IMR-90 (cell line): ENCODE measurements at regions not wholly inside any gene's neighbourhood (a gene's known extent, or its start where the extent isn't known, plus 50 kb on each side); places are given as distances from the start of the nearest gene placed in this dataset.

Experiments
- ATAC-seq: fragments of 200-7000 bp; cut with Tn5 transposase; 2 replicates; pipeline ENCODE4 v1.9.1; 2020; ENCODE audit warnings: low read depth, mild to moderate bottlenecking, moderate library complexity
- BruUV-seq: library from RNA; stranded (reverse); fragments of 400-500 nt; replicated peaks from 2 replicates; lab custom pipeline; 2021; lab: Mats Ljungman, UMichigan
- CTCF ChIA-PET: fragments of 300-600 bp; formaldehyde crosslinking; extraction: SDS; loops from one replicate; lab custom pipeline; 2021; ENCODE audit warnings: antibody characterized with exemption; lab: Yijun Ruan, JAX
- POLR2A ChIA-PET: fragments of 300-600 bp; sonication (Branson Sonifier 250); formaldehyde crosslinking; loops from one replicate; lab custom pipeline; 2022; ENCODE audit warnings: antibody characterized with exemption; ENCODE audit not compliant: unreplicated experiment; lab: Charles Lee
- DNase-seq: peaks from one replicate; pipeline ENCODE4 v3.0.0; 2013
- H2AFZ ChIP-seq: replicated peaks from 2 replicates; pipeline ENCODE3; 2013; ENCODE audit warnings: low read length, mild to moderate bottlenecking; ENCODE audit not compliant: poor library complexity
- H2AK5ac ChIP-seq: 2 replicates; pipeline ENCODE4 v1.6.1; 2013; ENCODE audit warnings: low read depth, low read length, inconsistent platforms
- H2AK9ac ChIP-seq: replicated peaks from 2 replicates; pipeline ENCODE3; 2013; ENCODE audit warnings: mild to moderate bottlenecking, low read depth, low read length, moderate library complexity; ENCODE audit not compliant: poor library complexity
- H2BK120ac ChIP-seq: 2 replicates; pipeline ENCODE4 v1.6.1; 2013; ENCODE audit warnings: low read depth, low read length, inconsistent platforms
- H2BK15ac ChIP-seq: 3 replicates; pipeline ENCODE4 v1.6.1; 2013; ENCODE audit warnings: low read depth, low read length, inconsistent platforms
- H2BK20ac ChIP-seq: 2 replicates; pipeline ENCODE4 v1.6.1; 2013; ENCODE audit warnings: low read depth, mild to moderate bottlenecking, inconsistent platforms, low read length, moderate library complexity
- H2BK5ac ChIP-seq: 2 replicates; pipeline ENCODE4 v1.6.1; 2013; ENCODE audit warnings: mild to moderate bottlenecking, low read depth, low read length, inconsistent platforms; ENCODE audit not compliant: poor library complexity, severe bottlenecking
- H3K14ac ChIP-seq: replicated peaks from 2 replicates; pipeline ENCODE4 v1.6.1; 2013; ENCODE audit warnings: low read depth, low read length, inconsistent platforms
- H3K18ac ChIP-seq: 2 replicates; pipeline ENCODE4 v1.6.1; 2013; ENCODE audit warnings: low read depth, low read length, control low read depth
- H3K23ac ChIP-seq: 2 replicates; pipeline ENCODE4 v1.6.1; 2013; ENCODE audit warnings: low read depth, low read length, inconsistent platforms
- H3K27ac ChIP-seq: 2 replicates; pipeline ENCODE4 v1.5.1; 2013; ENCODE audit warnings: mild to moderate bottlenecking, control low read depth, low read length; ENCODE audit not compliant: insufficient read depth
- H3K27me3 ChIP-seq: 2 replicates; pipeline ENCODE4 v1.6.1; 2013; ENCODE audit warnings: low read length; ENCODE audit not compliant: control insufficient read depth, insufficient read depth
- H3K36me3 ChIP-seq: 2 replicates; pipeline ENCODE4 v1.6.1; 2013; ENCODE audit warnings: low read length, mixed read lengths; ENCODE audit not compliant: control insufficient read depth, insufficient read depth
- H3K4ac ChIP-seq: 2 replicates; pipeline ENCODE4 v1.6.1; 2013; ENCODE audit warnings: low read depth, low read length, inconsistent platforms
- H3K4me1 ChIP-seq: 2 replicates; pipeline ENCODE4 v1.6.1; 2013; ENCODE audit warnings: low read length, mixed read lengths; ENCODE audit not compliant: control insufficient read depth, insufficient read depth
- H3K4me2 ChIP-seq: 2 replicates; pipeline ENCODE4 v1.6.1; 2013; ENCODE audit warnings: low read depth, mild to moderate bottlenecking, control low read depth, low read length, moderate library complexity
- H3K4me3 ChIP-seq: 2 replicates; pipeline ENCODE4 v1.5.1; 2013; ENCODE audit warnings: low read depth, mild to moderate bottlenecking, control low read depth, low read length, moderate library complexity; ENCODE audit not compliant: insufficient read depth
- H3K56ac ChIP-seq: 2 replicates; pipeline ENCODE4 v1.6.1; 2013; ENCODE audit warnings: low read length, inconsistent platforms; ENCODE audit not compliant: insufficient read depth; ENCODE audit errors: extremely low read depth
- H3K79me1 ChIP-seq, 2 experiments: 2 replicates each; pipeline ENCODE4 v1.6.1; 2013; ENCODE audit warnings: low read length in 2 of 2, inconsistent platforms in 1 of 2, low read depth in 1 of 2
- H3K9ac ChIP-seq: 2 replicates; pipeline ENCODE4 v1.6.1; 2013; ENCODE audit warnings: low read depth, low read length, control low read depth
- H3K9me1 ChIP-seq: 2 replicates; pipeline ENCODE4 v1.6.1; 2013; ENCODE audit warnings: low read length, inconsistent platforms; ENCODE audit not compliant: insufficient read depth
- H3K9me3 ChIP-seq: 2 replicates; pipeline ENCODE4 v1.6.1; 2013; ENCODE audit warnings: low read length; ENCODE audit not compliant: control insufficient read depth, insufficient read depth
- H4K20me1 ChIP-seq: 2 replicates; pipeline ENCODE4 v1.6.1; 2013; ENCODE audit warnings: low read length, inconsistent platforms; ENCODE audit not compliant: insufficient read depth
- H4K5ac ChIP-seq: 2 replicates; pipeline ENCODE4 v1.6.1; 2013; ENCODE audit warnings: mild to moderate bottlenecking, low read depth, low read length, control low read depth
- H4K8ac ChIP-seq, 2 experiments: 2 replicates each; pipeline ENCODE4 v1.6.1; 2013; ENCODE audit warnings: low read depth in 2 of 2, low read length in 2 of 2, control low read depth in 1 of 2, inconsistent platforms in 1 of 2
- H4K91ac ChIP-seq: 2 replicates; pipeline ENCODE4 v1.6.1; 2013; ENCODE audit warnings: low read depth, low read length, inconsistent platforms; ENCODE audit not compliant: insufficient read depth
- BHLHE40 ChIP-seq: fragments of 150-350 bp; IDR thresholded peaks from 2 replicates; pipeline ENCODE4 v1.6.1; 2016; ENCODE audit warnings: mild to moderate bottlenecking, low read depth, low read length
- CEBPB ChIP-seq: IDR thresholded peaks from 2 replicates; pipeline ENCODE4 v1.6.1; 2012; ENCODE audit warnings: low read depth, low read length, improper control_type of control experiment
- CHD1 ChIP-seq: IDR thresholded peaks from 2 replicates; pipeline ENCODE4 v1.6.1; 2012; ENCODE audit warnings: low read depth, low read length, improper control_type of control experiment
- ELK1 ChIP-seq: fragments of 150-350 bp; IDR thresholded peaks from 2 replicates; pipeline ENCODE4 v1.6.1; 2016; ENCODE audit warnings: low read depth, mild to moderate bottlenecking, low read length, moderate library complexity, borderline replicate concordance
- MAFK ChIP-seq: IDR thresholded peaks from 2 replicates; pipeline ENCODE4 v1.6.1; 2012; ENCODE audit warnings: low read depth, low read length, improper control_type of control experiment
- POLR2A ChIP-seq: IDR thresholded peaks from 2 replicates; pipeline ENCODE4 v1.6.1; 2012; ENCODE audit warnings: mild to moderate bottlenecking, low read depth, low read length
- RAD21 ChIP-seq: IDR thresholded peaks from 2 replicates; pipeline ENCODE4 v1.6.1; 2012; ENCODE audit warnings: low read length, improper control_type of control experiment
- RCOR1 ChIP-seq: IDR thresholded peaks from 2 replicates; pipeline ENCODE4 v1.6.1; 2012; ENCODE audit warnings: mild to moderate bottlenecking, low read length, improper control_type of control experiment; ENCODE audit not compliant: insufficient replicate concordance
- SMC3 ChIP-seq: fragments of 150-350 bp; IDR thresholded peaks from 2 replicates; pipeline ENCODE4 v1.6.1; 2016; ENCODE audit warnings: low read depth, mild to moderate bottlenecking, antibody characterized with exemption, low read length, moderate library complexity
- dilution Hi-C: fragments of 300-500 bp; cut with HindIII; formaldehyde crosslinking; loops from one replicate; pipeline ENCODE4 v1.14.3; 2018; ENCODE audit warnings: low sequenced_read_pairs; ENCODE audit not compliant: unreplicated experiment
- in situ Hi-C: fragments of 300-500 bp; cut with MboI; formaldehyde crosslinking; loops from 3 replicates; pipeline ENCODE4 v1.14.3; 2019; ENCODE audit warnings: low sequenced_read_pairs, inconsistent platforms, mixed read lengths
- intact Hi-C: fragments of 100-400 bp; cut with micrococcal nuclease; formaldehyde crosslinking; loops from 2 replicates; pipeline ENCODE4 v1.10.0; 2022

GRCh38 chr14:46290706-46291105 is 360.9 kb downstream of the RPL10L start:
- TF ChIP-seq ELK1 (no peak), CEBPB (no peak), MAFK (no peak), SMC3 (no peak), BHLHE40 (no peak), POLR2A (no peak), RCOR1 (no peak), CHD1 (no peak), RAD21 (no peak)
- intact Hi-C loops: no loop called here
- H3K56ac ChIP-seq: no peak overlapping the region
- no peak overlapping the region for H4K8ac ChIP-seq
- no peak overlapping the region for H3K14ac ChIP-seq
- dilution Hi-C loops: no loop called here
- H4K5ac ChIP-seq: no peak overlapping the region
- no peak overlapping the region for H3K27ac ChIP-seq
- ChIA-PET POLR2A (no interaction called here), CTCF (no interaction called here)
- H3K18ac ChIP-seq: no peak overlapping the region
- H4K20me1 ChIP-seq: no peaks in the 10 kb centered on the region
- no peaks in the 10 kb centered on the region for H3K79me1 ChIP-seq
- no peak overlapping the region for H2AFZ ChIP-seq
- no peak overlapping the region for H3K9ac ChIP-seq
- H3K4ac ChIP-seq: no peak overlapping the region
- no peak overlapping the region for H2BK15ac ChIP-seq
- H4K91ac ChIP-seq: no peak overlapping the region
- H3K23ac ChIP-seq: no peak overlapping the region
- H3K4me1 ChIP-seq: no peaks in the 10 kb centered on the region
- no peak overlapping the region for H3K4me2 ChIP-seq
- H2BK5ac ChIP-seq: no peak overlapping the region
- no peak overlapping the region for H2AK9ac ChIP-seq
- H3K36me3 ChIP-seq: no peaks in the 10 kb centered on the region
- in situ Hi-C loops: no loop called here
- H3K9me3 ChIP-seq: peaks cover 6% of the 10 kb centered on the region
- no peak for DNase-seq
- no peaks in the 10 kb centered on the region for H3K27me3 ChIP-seq
- no peak overlapping the region for H3K4me3 ChIP-seq
- ATAC-seq: no peak
- BruUV-seq: no TSS peak
- no peak overlapping the region for H2AK5ac ChIP-seq
- H3K9me1 ChIP-seq: no peaks in the 10 kb centered on the region
- H2BK120ac ChIP-seq: no peak overlapping the region
- H2BK20ac ChIP-seq: no peak overlapping the region
